ENCODE measurements at regions not wholly inside any gene's neighbourhood (a gene's known extent, or its start where the extent isn't known, plus 50 kb on each side); places are given as distances from the start of the nearest gene placed in this dataset.

GRCh38 chr9:27660148-27660547, 86.9 kb upstream of the C9orf72 start:
- no CpG with 5 or more reads among the region's 4 CpGs for WGBS (ENCODE audit: extremely low coverage, insufficient read length, low lambda C conversion rate)
- Mint-ChIP-seq H3K36me3 (ENCODE audit: insufficient read depth in 1 of 3, low read depth in 3 of 3) (no peaks in the 10 kb centered on the region), H3K4me3 (no peak overlapping the region), H3K27me3 (ENCODE audit: low read depth) (no peaks in the 10 kb centered on the region; the same call in 1 of the 2 replicates), H3K9me3 (no peaks in the 10 kb centered on the region), H3K4me1 (peaks cover 15 to 20% of the 10 kb centered on the region in 2 experiments), H3K27ac (no peak overlapping the region)
- Histone ChIP-seq H3K18ac (ENCODE audit: insufficient read length, low read depth, low read length) (no peak overlapping the region), H3T11ph (ENCODE audit: low read length) (no peak overlapping the region), H3K23ac (ENCODE audit: insufficient read length, low read depth, low read length) (no peak overlapping the region), H2BK20ac (ENCODE audit: low read depth, low read length, poor library complexity, severe bottlenecking) (no peak overlapping the region), H3K9ac (ENCODE audit: extremely low read depth, insufficient read length, low read length) (no peak overlapping the region), H4K20me1 (ENCODE audit: control insufficient read depth, insufficient read depth, insufficient read length) (no peaks in the 10 kb centered on the region), H3K14ac (ENCODE audit: insufficient read depth, low read length) (no peak overlapping the region), H2AK5ac (ENCODE audit: insufficient read length, low read length) (no peak overlapping the region), H3K27me3 (ENCODE audit: insufficient read depth, low read length) (no peaks in the 10 kb centered on the region), H2AFZ (ENCODE audit: low read length) (no peak overlapping the region), H3K4me1 (ENCODE audit: insufficient read depth, low read length) (no peaks in the 10 kb centered on the region; the same call in 1 of the 2 replicates), H4K91ac (ENCODE audit: insufficient read length, low read depth, low read length) (no peak overlapping the region), H2BK15ac (ENCODE audit: low read depth, low read length) (no peak overlapping the region), H3K4ac (ENCODE audit: low read depth, low read length) (no peak overlapping the region), H3K9me3 (ENCODE audit: control insufficient read depth, low read depth, low read length) (no peaks in the 10 kb centered on the region), H3K79me1 (ENCODE audit: insufficient read depth, low read depth, low read length, poor library complexity, severe bottlenecking) (no peaks in the 10 kb centered on the region), H3K79me2 (ENCODE audit: insufficient read depth, low read length) (no peaks in the 10 kb centered on the region), H2BK5ac (ENCODE audit: insufficient read length, low read length) (no peak overlapping the region), H4K8ac (replicated peaks; ENCODE audit: insufficient read length, low read depth, low read length) (no peak overlapping the region), H3K56ac (ENCODE audit: insufficient read length, low read depth, low read length) (no peak overlapping the region), H2BK12ac (ENCODE audit: insufficient read length, low read depth, low read length) (no peak overlapping the region), H3K27ac (ENCODE audit: insufficient read length, low read depth, low read length) (no peak overlapping the region), H3K4me2 (ENCODE audit: insufficient read depth, insufficient read length, low read length) (no peak overlapping the region), H2BK120ac (ENCODE audit: low read depth, low read length, poor library complexity, severe bottlenecking) (no peak overlapping the region), H4K5ac (ENCODE audit: insufficient read length, low read depth, low read length) (no peak overlapping the region), H3K23me2 (ENCODE audit: insufficient read length, low read depth, low read length, poor library complexity, severe bottlenecking) (no peaks in the 10 kb centered on the region)
- TF ChIP-seq CTCF (conservative IDR thresholded peaks at IDR 0.05): no peak
- DNase-seq: no peak

Measured in H9 (cell line).